HepG2 (cell line): ENCODE measurements at regions not wholly inside any gene's neighbourhood (a gene's known extent, or its start where the extent isn't known, plus 50 kb on each side); places are given as distances from the start of the nearest gene placed in this dataset.

Source experiments
- ATAC-seq: fragments of 200-7000 bp; cut with Tn5 transposase; 3 replicates; pipeline ENCODE4 v1.9.1; 2020; ENCODE audit warnings: mild to moderate bottlenecking, moderate library complexity
- BruUV-seq: library from RNA; stranded (reverse); fragments of 400-500 nt; replicated peaks from 2 replicates; lab custom pipeline; 2021; lab: Mats Ljungman, UMichigan
- CTCF ChIA-PET: fragments of 300-600 bp; formaldehyde crosslinking; extraction: SDS; loops from one replicate; lab custom pipeline; 2021; ENCODE audit warnings: low total read pairs, inconsistent platforms, low intra/inter-chr PET ratio; lab: Yijun Ruan, JAX
- POLR2A ChIA-PET: fragments of 350-600 bp; sonication (Branson Sonifier 250); formaldehyde crosslinking; loops from one replicate; lab custom pipeline; 2020; ENCODE audit warnings: antibody characterized with exemption, inconsistent platforms; lab: Yijun Ruan, JAX
- DNase-seq: peaks from one replicate; pipeline ENCODE4 v3.0.0-alpha.2; 2015; ENCODE audit warnings: low spot score
- FAIRE-seq: peaks from 3 replicates; lab custom pipeline; 2011; peaks lifted over from hg19 to GRCh38; lab: Jason Lieb, UNC
- H2AFZ ChIP-seq: one replicate; pipeline ENCODE4 v1.6.1; 2011; ENCODE audit warnings: low read length, inconsistent platforms
- H3K27ac ChIP-seq: fragments of 300-600 bp; 3 replicates; pipeline ENCODE4 v1.8.0; 2011; ENCODE audit warnings: mixed run types, mild to moderate bottlenecking, mixed read lengths, low read length, inconsistent platforms; ENCODE audit not compliant: insufficient read depth; ENCODE audit errors: extremely low read length
- H3K27me3 ChIP-seq, 2 experiments: fragments of 200-600 bp in 1 of 2; 2 replicates in 1 of 2; 3 replicates in 1 of 2; pipeline versions ENCODE4 v1.6.0 to v1.8.0; 2011; ENCODE audit warnings: low read length in 2 of 2, mild to moderate bottlenecking in 2 of 2, moderate library complexity in 2 of 2, inconsistent platforms in 1 of 2; ENCODE audit not compliant: insufficient read depth in 2 of 2, control insufficient read depth in 1 of 2
- H3K36me3 ChIP-seq, 2 experiments: fragments of 200-600 bp in 1 of 2; replicated peaks in 1 of 2; 2 replicates in 1 of 2; 3 replicates in 1 of 2; pipeline versions ENCODE4 v1.5.1 to v1.8.0; 2011; ENCODE audit warnings: low read length in 2 of 2, inconsistent platforms in 1 of 2; ENCODE audit not compliant: insufficient read depth in 2 of 2, control insufficient read depth in 1 of 2
- H3K4me1 ChIP-seq: 2 replicates; pipeline ENCODE4 v1.5.1; 2012; ENCODE audit warnings: low read length, inconsistent platforms; ENCODE audit not compliant: insufficient read depth
- H3K4me2 ChIP-seq: 2 replicates; pipeline ENCODE4 v1.6.0; 2011; ENCODE audit warnings: low read depth, low read length, inconsistent platforms
- H3K4me3 ChIP-seq, 3 experiments: fragments of 200-600 bp in 1 of 3; sonication (generic), shearing (Covaris generic) in 1 of 3; replicated peaks in 1 of 3; 2 replicates each; pipeline ENCODE4 v1.5.1; 2011 to 2016; ENCODE audit warnings: low read length in 3 of 3, inconsistent platforms in 2 of 3, low read depth in 2 of 3, mild to moderate bottlenecking in 2 of 3, control low read depth in 1 of 3, mixed read lengths in 1 of 3; ENCODE audit not compliant: insufficient read depth in 1 of 3
- H3K79me2 ChIP-seq: one replicate; pipeline ENCODE4 v1.6.1; 2011; ENCODE audit warnings: low read length, inconsistent platforms; ENCODE audit not compliant: insufficient read depth
- H3K9ac ChIP-seq: 2 replicates; pipeline ENCODE4 v1.6.0; 2011; ENCODE audit warnings: mild to moderate bottlenecking, low read depth, low read length, inconsistent platforms; ENCODE audit not compliant: insufficient read depth
- H3K9me3 ChIP-seq: 2 replicates; pipeline ENCODE4 v1.5.1; 2012; ENCODE audit warnings: mild to moderate bottlenecking, low read length
- H4K20me1 ChIP-seq: 2 replicates; pipeline ENCODE4 v1.6.0; 2011; ENCODE audit warnings: inconsistent platforms, mild to moderate bottlenecking, low read length, moderate library complexity; ENCODE audit not compliant: insufficient read depth
- DR1 ChIP-seq: sonication (generic); formaldehyde crosslinking; IDR thresholded peaks from 2 replicates; pipeline ENCODE4 v1.8.0; 2021; ENCODE audit warnings: mild to moderate bottlenecking, missing genetic modification reagents, inconsistent platforms
- ELK4 ChIP-seq: sonication (generic); formaldehyde crosslinking; IDR thresholded peaks from 2 replicates; pipeline ENCODE4 v1.9.0; 2021; ENCODE audit warnings: missing genetic modification reagents, borderline replicate concordance
- GTF3A ChIP-seq: sonication (generic); formaldehyde crosslinking; conservative IDR thresholded peaks from 2 replicates; pipeline ENCODE4 v1.4.0; 2020; ENCODE audit warnings: mild to moderate bottlenecking, missing genetic modification reagents
- ZBTB39 ChIP-seq: sonication (generic); formaldehyde crosslinking; IDR thresholded peaks from 2 replicates; pipeline ENCODE4 v1.5.0; 2020; ENCODE audit warnings: missing genetic modification reagents
- ZNF296 ChIP-seq: sonication (generic); formaldehyde crosslinking; conservative IDR thresholded peaks from 2 replicates; pipeline ENCODE4 v1.5.0; 2020; ENCODE audit warnings: mild to moderate bottlenecking, missing genetic modification reagents
- ZNF557 ChIP-seq: sonication (generic); formaldehyde crosslinking; IDR thresholded peaks from 2 replicates; pipeline ENCODE4 v1.4.0; 2020; ENCODE audit warnings: missing genetic modification reagents
- WGBS: methylation state at CpG from one replicate; pipeline ENCODE4 v1.1.6; 2017; ENCODE audit warnings: low lambda C conversion rate; 5-methylcytosine and 5-hydroxymethylcytosine counted together
- in situ Hi-C: cut with HindIII; loops from 2 replicates; pipeline ENCODE4 v1.10.0; 2017; ENCODE audit warnings: low pct_unique_long_range_greater_than_20kb; ENCODE audit not compliant: extremely low pct_ligation_motif_present
- intact Hi-C: fragments of 100-400 bp; cut with micrococcal nuclease; formaldehyde crosslinking; loops from one replicate; pipeline ENCODE4 v1.10.0; 2022; ENCODE audit not compliant: unreplicated experiment

- no peak for DNase-seq
- intact Hi-C loops (no loop called here), in situ Hi-C loops (no loop called here)
- H3K4me3 ChIP-seq: no peak overlapping the region
- H4K20me1 ChIP-seq: no peaks in the 10 kb centered on the region
- TF ChIP-seq GTF3A (no peak), ZNF296 (CRISPR knock-in tag) (no peak), ZBTB39 (no peak), ELK4 (CRISPR knock-in tag) (no peak), ZNF557 (CRISPR knock-in tag) (no peak), DR1 (CRISPR knock-in tag) (no peak)
- no TSS peak for BruUV-seq
- no peaks in the 10 kb centered on the region for H3K36me3 ChIP-seq
- no peak for ATAC-seq
- H3K9me3 ChIP-seq: no peaks in the 10 kb centered on the region
- H3K4me2 ChIP-seq: no peak overlapping the region
- FAIRE-seq: no peak
- no peaks in the 10 kb centered on the region for H3K27me3 ChIP-seq
- CTCF ChIA-PET: no interaction called here
- WGBS: 96% methylated on average over 3 of the region's 3 CpGs
- no peak overlapping the region for H3K9ac ChIP-seq
- H2AFZ ChIP-seq: no peak overlapping the region
- no peaks in the 10 kb centered on the region for H3K79me2 ChIP-seq
- no peaks in the 10 kb centered on the region for H3K4me1 ChIP-seq
- POLR2A ChIA-PET: interaction anchor here (1.2 kb wide), 1 partner anchor 42 kb away, joined by 4 read pairs; no protein-coding TSS in a partner anchor
- no peak overlapping the region for H3K27ac ChIP-seq
These were observed 226.3 kb downstream of the DLEU7 start for GRCh38 chr13:50617134-50617721.
